ENCODE measurements at regions not wholly inside any gene's neighbourhood (a gene's known extent, or its start where the extent isn't known, plus 50 kb on each side); places are given as distances from the start of the nearest gene placed in this dataset.

DNA sequence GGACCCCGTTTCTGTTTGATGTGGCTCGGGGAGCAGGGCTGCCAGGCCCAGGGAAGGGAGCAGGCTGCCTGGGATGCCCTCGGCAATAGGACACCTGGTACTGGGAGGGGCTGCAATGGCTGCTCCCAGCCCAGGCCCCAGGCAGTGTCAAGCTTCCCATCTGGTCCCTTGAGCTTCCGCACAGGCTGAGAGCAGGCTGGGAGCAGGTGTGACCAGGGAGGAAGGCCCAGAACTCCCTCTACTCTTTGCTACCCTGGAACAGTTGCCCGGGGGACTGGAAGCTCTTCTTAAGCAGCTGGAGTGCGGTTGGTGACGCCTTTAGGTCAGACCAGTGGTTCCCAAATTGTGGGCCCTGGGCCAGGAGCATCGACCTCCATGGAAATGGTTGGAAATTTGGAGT lies 186.9 kb downstream of the GADD45G start:
- TF ChIP-seq, protein P1, sequence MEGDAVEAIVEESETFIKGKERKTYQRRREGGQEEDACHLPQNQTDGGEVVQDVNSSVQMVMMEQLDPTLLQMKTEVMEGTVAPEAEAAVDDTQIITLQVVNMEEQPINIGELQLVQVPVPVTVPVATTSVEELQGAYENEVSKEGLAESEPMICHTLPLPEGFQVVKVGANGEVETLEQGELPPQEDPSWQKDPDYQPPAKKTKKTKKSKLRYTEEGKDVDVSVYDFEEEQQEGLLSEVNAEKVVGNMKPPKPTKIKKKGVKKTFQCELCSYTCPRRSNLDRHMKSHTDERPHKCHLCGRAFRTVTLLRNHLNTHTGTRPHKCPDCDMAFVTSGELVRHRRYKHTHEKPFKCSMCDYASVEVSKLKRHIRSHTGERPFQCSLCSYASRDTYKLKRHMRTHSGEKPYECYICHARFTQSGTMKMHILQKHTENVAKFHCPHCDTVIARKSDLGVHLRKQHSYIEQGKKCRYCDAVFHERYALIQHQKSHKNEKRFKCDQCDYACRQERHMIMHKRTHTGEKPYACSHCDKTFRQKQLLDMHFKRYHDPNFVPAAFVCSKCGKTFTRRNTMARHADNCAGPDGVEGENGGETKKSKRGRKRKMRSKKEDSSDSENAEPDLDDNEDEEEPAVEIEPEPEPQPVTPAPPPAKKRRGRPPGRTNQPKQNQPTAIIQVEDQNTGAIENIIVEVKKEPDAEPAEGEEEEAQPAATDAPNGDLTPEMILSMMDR (IDR thresholded peaks at IDR 0.05), result no peak
- TF ChIP-seq POLR2A (IDR thresholded peaks at IDR 0.05), result no peak
